ENCODE measurements at regions not wholly inside any gene's neighbourhood (a gene's known extent, or its start where the extent isn't known, plus 50 kb on each side); places are given as distances from the start of the nearest gene placed in this dataset.

DNA sequence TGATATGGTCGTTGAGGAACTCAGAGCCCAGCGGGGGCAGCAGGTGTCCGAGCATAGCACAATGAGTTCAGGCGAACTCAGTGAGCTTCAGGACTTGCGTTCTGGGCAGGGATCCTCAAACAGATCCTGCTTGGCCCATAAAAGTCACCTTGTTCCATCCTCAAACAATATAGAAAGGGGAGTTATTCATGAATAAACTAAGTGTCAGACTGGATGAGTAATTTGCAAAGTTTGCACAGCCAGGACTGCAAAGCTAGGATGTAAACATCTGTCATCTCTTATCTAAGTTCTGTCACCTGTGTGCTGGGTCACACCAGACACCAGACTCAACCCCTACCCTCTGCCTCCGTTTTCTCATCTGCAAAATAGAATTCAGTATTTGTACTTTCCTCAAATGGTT, 58.0 kb upstream of the PFKP start:
- TF ChIP-seq ZNF274 (IDR thresholded peaks at IDR 0.05; ENCODE audit: low read depth, low read length) (no peak), YY1 (IDR thresholded peaks at IDR 0.05; ENCODE audit: insufficient read depth, insufficient read length) (no peak)

Data from NT2/D1 (cell line).